ENCODE measurements at regions not wholly inside any gene's neighbourhood (a gene's known extent, or its start where the extent isn't known, plus 50 kb on each side); places are given as distances from the start of the nearest gene placed in this dataset.

DNA sequence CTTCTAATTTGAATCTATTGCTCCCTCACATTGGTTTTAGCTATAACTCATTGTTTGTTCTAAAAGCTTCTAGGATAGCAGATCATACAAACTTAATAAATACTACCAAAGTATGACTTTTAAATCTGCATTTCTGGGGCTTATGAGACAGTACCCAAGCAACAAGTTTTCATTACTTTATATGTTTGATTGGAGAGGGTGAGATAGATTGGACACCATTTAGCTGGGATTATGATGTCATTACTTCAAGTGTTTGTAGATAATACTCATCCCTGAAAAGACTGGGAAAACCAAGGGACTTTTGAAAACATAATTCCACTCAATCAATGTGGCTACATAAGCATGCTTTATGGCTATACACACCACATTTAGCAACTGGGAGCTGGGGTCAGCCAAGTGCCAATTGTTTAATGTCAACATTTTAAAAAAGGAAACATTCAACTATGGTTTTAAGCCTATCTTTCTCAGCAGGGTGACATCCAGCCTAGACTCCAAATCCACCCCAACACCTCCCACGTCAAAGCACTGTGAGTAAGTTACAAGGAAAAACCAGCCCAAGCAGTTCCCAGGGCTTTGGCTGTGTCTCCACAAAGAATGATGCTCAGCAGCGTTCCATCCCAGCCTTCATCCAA, 119.9 kb downstream of the ETAA1 start:
- no peak for DNase-seq (ENCODE audit: low spot score)

DNA sequence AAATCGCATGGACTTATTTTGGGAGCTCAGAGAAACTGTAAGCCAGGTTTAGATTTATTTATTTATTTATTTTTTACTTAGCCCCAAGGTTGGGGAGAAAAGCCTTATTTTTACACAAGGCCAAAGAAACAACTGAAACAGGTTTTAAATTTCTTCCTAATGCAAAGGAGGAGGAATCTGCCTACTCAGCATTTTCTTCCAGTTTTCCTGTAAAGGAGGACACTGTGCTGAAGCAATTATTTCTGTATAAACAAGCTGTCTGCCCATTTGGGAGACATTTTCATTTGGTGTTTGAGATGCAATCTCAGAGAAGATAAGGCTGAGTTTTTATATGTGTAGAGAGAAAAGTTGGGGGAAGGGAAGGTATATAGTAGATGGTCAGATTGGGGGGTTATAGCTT, 125.0 kb downstream of the ETAA1 start:
- no peak for DNase-seq (ENCODE audit: low spot score)

DNA sequence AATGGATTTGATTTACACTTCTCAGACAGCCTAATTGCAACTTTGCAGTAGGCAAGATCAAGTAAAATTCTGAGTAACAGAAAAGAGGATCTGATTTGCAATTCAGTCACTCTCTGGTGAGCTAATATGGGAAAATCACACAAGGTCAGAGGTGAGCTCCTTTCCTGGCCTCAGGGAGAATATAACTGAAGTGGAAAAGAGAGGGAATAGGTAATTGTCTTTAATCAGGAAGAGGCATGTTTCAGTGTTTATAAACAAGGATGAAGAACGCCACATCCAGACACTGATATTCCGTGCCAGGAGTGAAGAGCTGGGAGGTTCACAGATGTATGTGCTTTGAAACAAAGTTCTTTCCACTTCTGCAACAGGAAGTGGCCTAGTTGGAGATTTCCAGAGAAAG, 127.1 kb downstream of the ETAA1 start:
- no peak for DNase-seq (ENCODE audit: low spot score)

DNA sequence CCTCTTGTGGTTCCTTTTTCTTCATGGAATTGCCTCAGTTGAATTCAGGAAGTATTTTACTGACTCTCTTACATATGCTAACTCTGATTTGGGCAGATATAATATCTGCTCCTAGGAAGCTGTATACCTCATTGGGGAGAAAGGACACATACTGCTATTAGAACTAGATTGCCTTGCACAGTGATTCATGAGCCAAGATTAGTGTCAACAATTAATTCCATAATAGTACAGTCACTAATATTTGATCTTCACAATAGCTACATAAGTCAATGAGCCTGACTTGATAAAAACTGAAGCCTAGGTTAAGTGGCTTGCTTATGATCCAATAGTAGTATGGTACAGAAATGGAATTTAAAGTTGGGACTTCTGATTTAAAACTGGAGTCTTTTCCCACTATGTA, 127.6 kb downstream of the ETAA1 start:
- DNase-seq (ENCODE audit: low spot score): no peak

DNA sequence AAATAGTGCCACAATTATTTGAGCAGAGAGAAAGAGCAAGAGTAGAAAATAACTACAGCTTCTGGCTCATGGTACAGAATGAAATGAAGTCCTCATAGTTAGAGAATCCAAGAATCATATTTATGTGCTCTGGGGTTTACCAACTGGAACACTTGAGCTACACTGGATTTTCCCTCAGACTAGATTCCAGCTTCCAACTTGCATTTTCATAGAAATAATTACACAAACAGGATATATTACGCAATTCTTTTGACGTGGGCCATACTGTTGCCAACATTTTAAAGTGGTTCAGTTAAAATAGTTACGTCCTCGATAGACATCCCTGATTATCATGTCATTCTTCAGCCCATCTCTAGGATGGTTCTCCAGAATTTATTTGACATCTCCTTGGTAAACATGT, 129.2 kb downstream of the ETAA1 start:
- DNase-seq (ENCODE audit: low spot score): no peak

DNA sequence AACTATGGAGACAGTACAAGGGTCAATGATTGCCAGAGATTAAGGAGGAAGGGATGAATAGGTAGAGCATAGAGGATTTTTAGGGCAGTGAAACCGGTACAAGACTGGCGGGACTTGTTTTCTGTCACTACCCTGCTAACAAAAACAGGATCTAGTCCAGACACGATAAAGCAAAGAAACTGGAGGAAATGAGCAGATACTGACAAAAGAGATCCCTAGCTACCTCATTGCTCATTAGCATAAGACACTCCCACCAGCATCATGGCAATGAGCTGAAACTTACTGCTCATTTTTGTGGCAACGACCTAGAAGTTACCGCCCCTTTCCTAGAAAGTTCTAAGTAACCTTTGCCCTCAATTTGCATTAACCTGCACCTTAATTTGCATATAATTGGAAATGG, 131.2 kb downstream of the ETAA1 start:
- DNase-seq (ENCODE audit: low spot score): no peak

DNA sequence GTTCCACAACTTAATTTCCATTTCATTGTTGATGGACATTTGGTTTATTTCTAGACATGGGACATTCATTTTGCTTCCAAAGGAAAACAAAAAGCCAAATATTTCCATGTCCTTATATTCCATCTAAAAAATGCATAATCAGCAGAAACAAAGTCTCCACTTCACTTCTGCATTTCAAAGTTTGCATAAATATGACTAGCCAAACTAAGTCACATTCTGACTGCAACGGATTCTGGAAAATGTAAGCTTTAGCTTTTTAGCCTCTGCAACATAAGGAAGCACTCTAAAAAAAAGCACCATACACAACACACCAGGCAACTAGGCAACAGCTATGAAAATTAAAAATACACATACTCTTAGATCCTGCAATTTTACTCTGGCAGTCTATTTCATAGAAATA, 135.3 kb downstream of the ETAA1 start:
- no peak for DNase-seq (ENCODE audit: low spot score)

DNA sequence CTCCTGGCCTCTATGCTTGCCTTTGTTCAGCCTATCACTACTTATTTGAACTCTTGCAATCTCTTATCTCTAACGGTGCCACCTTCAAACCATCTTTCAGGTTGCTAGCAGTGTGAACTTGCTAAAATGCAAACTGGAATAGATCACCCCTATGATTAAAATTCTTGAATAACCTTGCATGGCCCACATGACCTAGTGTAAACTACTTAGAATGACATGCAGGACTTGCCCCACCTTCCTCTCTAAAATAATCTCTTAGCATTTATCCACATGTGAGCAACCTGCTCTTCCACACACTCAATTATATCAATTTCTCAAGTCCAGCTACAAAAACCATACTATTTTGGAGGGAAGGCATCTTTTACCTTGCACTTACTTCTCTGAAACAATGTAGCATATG, 137.6 kb downstream of the ETAA1 start:
- DNase-seq (ENCODE audit: low spot score): no peak

DNA sequence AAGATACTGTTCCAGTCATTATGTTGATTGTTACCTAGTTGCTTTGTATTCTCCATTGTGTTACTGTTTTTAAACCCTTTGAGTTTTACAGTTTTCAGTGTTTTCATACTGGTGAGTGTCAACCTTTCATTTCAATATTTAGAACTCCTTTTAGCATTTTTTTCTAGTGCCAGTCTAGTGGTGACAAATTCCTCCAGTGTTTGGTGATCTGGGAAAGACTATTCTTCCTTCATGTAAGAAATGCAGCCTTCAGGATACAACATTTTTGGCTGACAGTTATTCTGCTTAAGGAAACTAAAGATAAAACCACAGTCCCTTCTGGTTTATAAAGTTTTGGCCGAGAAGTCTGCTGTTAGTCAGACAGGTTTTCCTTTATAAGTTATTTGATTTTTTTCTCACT, 143.8 kb downstream of the ETAA1 start:
- no peak for DNase-seq (ENCODE audit: low spot score)

DNA sequence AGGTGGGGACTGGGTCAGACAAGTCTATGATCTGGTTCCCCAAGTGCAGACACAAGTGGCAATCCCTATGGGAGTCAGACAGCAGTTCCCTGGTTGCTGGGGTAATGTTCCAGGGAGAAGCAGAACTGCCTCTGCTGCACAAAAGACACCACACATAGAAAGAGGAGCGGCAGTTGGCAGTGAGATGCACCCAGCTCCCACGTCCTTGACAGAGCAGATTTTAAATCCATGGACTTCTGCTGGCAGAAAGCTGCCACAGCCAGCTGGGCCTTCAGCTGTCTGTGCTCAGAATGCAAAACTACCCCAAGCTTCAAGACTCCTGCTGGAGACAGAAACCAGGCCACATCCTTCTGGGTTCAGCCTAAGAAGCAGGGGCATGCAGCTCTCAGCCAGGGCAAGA, 147.2 kb downstream of the ETAA1 start:
- DNase-seq (ENCODE audit: low spot score): no peak

DNA sequence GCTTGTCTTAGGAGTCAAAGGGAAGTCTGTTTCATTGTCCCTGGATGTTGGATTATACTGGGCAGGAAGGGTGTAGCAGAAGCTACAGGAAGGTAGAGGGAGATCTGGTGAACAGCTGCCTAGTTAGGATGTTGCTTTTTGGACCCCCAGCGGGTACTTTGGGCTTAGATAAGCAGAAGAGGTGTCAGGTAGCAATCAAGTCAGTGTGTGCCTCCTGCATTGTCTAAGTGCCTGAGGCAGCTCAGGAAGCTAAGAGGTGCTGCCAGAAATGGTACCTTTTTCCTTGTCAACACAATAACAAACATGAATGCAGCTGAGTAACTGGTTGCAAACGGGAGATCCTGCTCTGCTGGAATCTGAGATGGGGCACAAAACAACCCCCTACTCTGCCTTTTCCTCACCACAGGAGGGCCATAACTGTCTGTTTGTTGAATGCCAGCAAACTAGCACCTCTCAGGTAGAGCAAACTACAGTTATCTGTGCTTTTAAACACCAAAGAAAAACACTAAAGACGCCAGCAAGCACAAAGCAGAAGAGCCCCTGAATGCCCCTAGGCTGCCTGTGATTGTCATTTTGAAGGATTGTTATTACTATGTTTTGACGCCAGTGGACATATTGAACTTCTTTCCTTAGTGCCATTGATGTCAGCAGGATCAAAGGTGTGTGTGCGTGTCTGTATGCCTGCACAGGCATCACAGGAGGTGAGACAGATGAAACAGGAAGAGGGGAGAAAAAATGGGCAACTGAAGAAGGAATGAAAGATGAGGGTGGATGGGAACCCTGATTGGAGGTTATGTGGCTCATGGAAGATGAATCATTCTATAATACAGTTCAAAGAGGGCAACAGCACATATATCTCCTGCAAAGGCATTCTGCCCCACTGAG, 151.4 kb downstream of the ETAA1 start:
- no peak for DNase-seq (ENCODE audit: low spot score)

DNA sequence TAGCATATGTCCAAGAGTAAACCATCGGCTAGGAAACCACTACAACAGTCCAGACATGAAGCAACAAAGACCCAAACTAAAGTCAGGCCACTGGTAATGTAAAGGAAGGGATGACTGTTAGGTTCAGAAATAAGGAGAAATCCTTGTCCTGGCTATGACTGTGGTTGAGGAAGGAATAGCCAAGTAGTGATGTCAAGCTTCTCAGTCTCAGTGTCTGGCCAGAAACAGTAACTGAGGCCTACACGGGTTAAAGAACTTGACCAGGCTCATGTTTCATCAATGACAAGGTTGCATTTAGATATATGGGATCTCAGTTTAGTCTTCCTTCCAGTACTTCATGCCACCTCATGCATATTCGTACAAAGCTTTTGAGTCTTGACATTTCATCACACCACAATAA, 162.0 kb downstream of the ETAA1 start:
- DNase-seq (ENCODE audit: low spot score): no peak

DNA sequence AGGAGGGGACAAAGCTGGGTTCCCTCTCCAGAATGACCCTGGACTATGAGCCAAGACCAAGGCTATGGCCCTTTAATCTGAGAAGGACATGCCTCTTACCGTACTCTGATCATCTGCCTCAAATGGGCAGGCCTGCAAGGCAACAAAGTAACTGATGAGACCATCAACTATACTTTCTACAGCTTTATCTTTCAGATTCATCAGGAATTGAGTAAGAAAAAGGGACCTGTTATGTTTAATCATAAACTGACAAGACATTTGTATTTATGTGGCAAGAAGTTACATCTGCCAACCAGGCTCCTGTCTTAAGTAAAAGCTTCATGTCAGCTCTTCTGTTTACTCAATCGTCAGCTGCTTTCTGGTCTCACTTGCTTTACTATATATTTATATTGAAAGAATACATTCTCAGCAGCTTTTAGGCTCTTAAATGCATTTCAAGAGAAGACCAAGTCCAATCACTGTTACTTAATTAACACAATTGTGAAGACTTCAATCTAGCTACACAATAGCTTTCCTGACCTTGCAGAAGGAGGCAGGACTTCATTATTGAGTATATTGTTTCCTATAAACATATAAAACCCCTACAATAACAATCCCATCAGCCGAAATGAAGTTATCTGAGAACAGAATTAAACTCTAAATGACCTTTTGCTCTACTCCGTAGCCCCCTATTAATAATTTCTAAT, 163.8 kb downstream of the ETAA1 start:
- no peak for DNase-seq (ENCODE audit: low spot score)

DNA sequence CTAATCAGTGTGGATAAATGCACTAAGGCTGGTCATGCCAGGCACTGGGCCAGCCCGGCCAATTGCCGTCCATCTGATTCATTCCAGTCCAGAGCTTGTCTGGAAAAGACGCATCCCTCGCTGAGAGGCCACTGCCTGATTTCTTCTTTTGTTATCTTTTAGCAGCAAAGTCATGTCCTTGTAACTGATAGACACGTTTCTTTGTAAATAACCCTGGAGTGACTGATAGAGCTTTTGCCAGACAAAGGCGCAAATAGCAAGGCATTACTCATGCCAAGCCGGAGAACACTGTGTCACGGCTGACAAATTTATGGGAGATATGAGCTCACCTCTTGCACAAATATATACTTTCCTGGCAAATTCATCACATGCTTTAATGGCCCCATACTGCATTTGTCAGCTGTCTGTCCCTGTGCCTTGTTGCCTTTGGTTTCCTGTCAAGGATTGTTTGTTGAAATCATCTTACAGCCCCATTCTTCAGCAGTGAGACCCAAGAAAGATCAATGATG, 164.4 kb downstream of the ETAA1 start:
- DNase-seq (ENCODE audit: low spot score): no peak

DNA sequence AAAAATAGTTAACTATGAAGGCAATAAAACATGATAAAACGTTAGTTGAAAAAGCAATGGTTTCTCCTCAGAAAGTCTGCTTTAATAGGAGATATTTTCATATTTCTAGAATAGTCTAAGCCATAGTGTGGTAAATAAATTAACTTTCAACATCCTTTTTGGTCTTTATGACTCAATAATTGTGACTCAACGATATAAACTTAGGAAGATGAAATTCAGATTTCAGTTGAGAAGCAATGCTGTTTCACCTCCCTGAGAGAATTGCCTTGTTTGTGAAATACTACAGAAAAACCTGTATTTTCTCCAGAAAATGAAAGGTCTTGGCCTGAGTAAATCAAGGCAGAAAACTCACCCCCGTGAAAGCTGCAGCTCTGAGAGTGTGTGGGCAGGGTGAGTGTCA, 166.9 kb downstream of the ETAA1 start:
- DNase-seq (ENCODE audit: low spot score): no peak

DNA sequence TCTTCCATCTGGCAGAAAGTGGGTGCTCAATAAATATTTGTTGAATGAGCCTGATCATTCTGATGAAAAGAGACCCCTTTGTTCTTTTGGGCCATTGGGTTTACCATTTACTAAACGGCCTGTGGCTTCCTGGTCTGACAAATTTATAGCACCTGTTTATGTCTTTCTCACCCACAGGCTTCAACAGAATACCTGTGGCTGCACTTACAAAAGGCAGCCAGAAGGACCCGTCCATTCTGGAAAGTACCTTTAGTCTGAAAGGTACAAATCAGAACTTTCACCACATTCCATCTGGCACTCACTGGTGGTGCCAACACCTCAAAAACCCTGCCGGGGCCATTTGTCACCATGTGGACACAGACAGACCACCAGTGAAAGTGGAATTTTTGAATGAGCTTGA, 167.5 kb downstream of the ETAA1 start:
- DNase-seq (ENCODE audit: low spot score): no peak

DNA sequence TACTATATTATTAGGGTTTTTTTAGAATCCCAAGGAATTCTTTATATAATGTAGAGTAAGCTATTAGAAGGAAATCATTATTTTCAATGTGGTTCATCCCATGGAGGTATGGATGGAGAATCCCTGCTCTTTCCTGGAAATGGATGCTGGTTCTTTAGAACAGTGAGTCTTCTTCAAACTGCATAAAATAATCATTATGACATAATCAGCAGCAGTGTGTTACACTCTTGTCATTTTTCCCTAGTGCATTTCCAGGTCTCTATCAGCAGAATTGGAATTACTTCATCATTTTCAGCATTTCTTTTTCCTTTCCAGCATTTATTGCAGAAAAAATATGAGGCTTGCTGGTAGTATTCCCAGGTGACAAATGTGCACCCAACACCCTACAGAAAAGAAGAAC, 168.1 kb downstream of the ETAA1 start:
- no peak for DNase-seq (ENCODE audit: low spot score)

DNA sequence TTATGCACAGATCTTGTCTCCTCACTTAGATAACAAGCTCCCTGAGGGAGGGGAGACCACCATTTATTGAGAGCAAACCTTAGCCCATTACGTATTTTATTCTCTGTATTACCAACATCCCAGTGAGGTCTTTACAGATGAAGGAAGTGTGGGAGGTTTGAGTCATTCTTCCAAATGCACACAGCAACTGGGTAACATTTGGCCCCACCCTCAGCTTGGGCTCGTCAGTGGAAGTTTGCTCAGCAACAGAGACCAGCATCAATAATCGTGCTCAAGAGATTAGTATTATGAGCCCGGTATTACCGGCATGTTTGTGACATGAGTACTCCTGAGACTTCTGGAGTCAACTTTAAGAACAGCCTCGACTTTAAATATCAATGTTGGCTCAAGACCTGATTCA, 168.6 kb downstream of the ETAA1 start:
- no peak for DNase-seq (ENCODE audit: low spot score)

DNA sequence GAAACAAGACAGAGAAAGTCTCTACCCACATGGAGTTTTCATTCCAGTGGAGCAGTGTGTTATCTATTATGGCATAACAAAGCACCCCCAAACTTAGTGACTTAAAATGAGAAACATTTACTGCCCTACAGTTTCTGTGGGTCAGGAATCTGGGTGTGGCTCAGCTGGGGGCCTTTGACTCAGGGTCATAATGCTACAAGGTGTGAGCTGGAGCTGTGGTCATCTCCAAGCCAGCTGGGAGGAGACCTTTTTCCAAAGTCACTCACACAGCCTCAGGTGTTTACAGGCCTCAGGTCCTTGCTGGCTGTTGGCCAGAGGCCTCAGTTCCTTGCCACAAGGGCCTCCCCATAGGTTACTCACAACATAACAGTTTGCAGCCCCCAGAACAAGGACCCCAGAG, 169.2 kb downstream of the ETAA1 start:
- no peak for DNase-seq (ENCODE audit: low spot score)

DNA sequence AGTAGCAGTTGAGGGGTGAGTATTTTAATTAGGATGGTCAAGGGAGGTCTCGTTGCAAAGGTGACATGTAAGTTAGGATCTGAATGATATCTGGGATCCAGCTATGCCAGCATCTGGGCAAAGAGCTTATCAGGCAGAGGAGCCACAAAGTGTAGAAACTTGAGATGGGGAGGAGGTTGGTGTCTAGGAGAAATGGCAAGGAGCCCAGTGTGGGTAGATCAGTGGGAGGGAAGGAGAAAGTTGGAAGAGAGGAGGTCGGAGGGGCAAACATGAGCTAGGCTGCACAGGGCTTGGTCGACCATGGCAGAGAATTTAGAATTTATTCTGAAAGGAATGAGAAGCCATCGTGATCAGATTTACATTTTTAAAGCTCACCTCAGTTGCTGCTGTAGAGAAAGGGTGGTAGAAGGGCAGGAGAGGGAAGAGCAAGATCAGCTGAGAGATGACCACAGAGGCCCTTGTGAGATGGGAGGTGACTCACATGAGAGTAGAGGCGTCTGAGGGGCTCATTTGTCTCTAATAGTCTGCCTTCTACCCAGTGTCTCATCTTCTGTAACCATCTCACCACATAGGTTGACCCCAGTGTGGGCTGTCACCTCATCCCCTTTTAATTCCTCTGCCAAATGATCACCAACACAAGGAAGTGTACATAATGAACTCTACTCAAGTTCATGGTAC, 170.0 kb downstream of the ETAA1 start:
- DNase-seq (ENCODE audit: low spot score): no peak

DNA sequence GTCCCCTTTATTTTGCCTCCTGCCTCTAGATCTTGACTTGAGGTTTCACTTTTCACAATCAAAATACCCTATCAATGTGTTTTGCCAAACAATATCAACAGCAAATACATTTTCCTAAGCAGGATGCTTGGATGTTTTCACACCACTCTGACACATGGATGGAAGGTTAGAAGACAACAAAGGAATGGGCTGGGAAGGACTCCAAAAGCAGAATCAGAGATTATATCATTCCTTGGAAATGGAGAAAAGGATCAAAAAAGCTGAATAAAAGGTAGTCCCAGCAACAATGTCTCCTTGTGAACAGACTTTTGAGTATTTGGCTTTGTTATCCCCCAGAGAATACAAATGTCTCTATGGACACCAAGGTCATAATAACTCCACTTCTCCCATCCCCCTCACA, 170.8 kb downstream of the ETAA1 start:
- DNase-seq (ENCODE audit: low spot score): no peak

DNA sequence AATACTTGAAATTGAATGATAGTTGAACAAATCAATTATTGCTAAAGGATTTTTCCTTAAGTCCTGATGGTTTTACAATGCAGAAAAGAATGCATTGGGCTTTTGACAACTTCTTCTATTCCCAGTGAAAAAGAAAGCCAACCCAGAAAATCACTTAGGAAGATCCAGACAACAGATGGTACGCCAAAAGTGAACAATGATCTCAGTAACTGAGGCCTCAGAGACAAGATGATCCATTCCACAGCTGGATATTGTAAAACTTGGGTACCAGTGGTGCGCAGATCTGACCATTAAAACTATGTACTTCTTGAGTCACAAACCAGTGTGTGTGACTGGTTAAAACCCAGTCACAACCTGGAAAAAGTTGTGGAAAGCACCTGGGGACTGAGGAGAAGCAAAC, 173.5 kb downstream of the ETAA1 start:
- DNase-seq (ENCODE audit: low spot score): no peak

Measured in germinal center (tissue), 1 donor.